Sigmoid colon (tissue), 6 donors: ENCODE measurements at regions not wholly inside any gene's neighbourhood (a gene's known extent, or its start where the extent isn't known, plus 50 kb on each side); places are given as distances from the start of the nearest gene placed in this dataset.

ENCODE experiments used
- DNase-seq: peaks from one replicate; pipeline ENCODE4 v3.0.0-alpha.2; 2019
- H3K27ac ChIP-seq, 4 donors: fragments of 200-600 bp; sonication (generic); one replicate each; pipeline ENCODE4 v1.5.1; 2016 to 2019; ENCODE audit warnings: mild to moderate bottlenecking in 1 of 4
- H3K27me3 ChIP-seq, 3 donors: fragments of 200-600 bp; sonication (generic); one replicate each; pipeline ENCODE4 v1.5.1; 2019; ENCODE audit warnings: mild to moderate bottlenecking in 1 of 3
- H3K36me3 ChIP-seq, 4 donors: fragments of 200-600 bp; sonication (generic); one replicate each; pipeline ENCODE4 v1.5.1; 2016 to 2019
- H3K4me1 ChIP-seq, 4 donors: fragments of 200-600 bp; sonication (generic); one replicate each; pipeline ENCODE4 v1.5.1; 2017 to 2019
- H3K4me3 ChIP-seq, 4 donors: fragments of 200-600 bp; sonication (generic); one replicate each; pipeline ENCODE4 v1.5.1; 2017 to 2019; ENCODE audit warnings: mild to moderate bottlenecking in 2 of 4, moderate library complexity in 1 of 4
- H3K9me3 ChIP-seq, 4 donors: fragments of 200-600 bp in 3 of 4; sonication (generic) in 3 of 4; one replicate each; pipeline versions ENCODE4 v1.5.1 to v1.6.1; 2013 to 2019
- CTCF ChIP-seq, 4 experiments: fragments of 450-650 bp in 3 of 4; fragments of 200-600 bp in 1 of 4; IDR thresholded peaks; one replicate each; pipeline ENCODE4 v1.5.1; 2016 to 2019; ENCODE audit warnings: antibody characterized with exemption in 4 of 4, mild to moderate bottlenecking in 3 of 4, moderate library complexity in 2 of 4
- EP300 ChIP-seq, 4 donors: sonication (generic); formaldehyde crosslinking; IDR thresholded peaks; one replicate each; pipeline ENCODE4 v1.6.1; 2017; ENCODE audit warnings: antibody characterized with exemption in 4 of 4
- POLR2A ChIP-seq, 2 donors: fragments of 450-650 bp; IDR thresholded peaks; one replicate each; pipeline ENCODE4 v1.6.1; 2016; ENCODE audit warnings: antibody characterized with exemption in 2 of 2, mild to moderate bottlenecking in 2 of 2, moderate library complexity in 2 of 2
- POLR2AphosphoS5 ChIP-seq, 4 donors: sonication (generic); formaldehyde crosslinking; IDR thresholded peaks; one replicate each; pipeline ENCODE4 v1.6.1; 2017; ENCODE audit warnings: antibody characterized with exemption in 4 of 4
- WGBS, 2 donors: extraction: QIAGEN DNeasy Blood & Tissue Kit; methylation state at CpG; one replicate each; pipeline ENCODE4 v1.1.7; 2013; 5-methylcytosine and 5-hydroxymethylcytosine counted together
- intact Hi-C: fragments of 100-400 bp; cut with DNase I; formaldehyde crosslinking; loops from one replicate; pipeline ENCODE4 v1.15.1; 2023
- donor health status: healthy with polysubstance abuse.
- donor health status: healthy.

GRCh38 chr2:129702416-129703176, 276.9 kb upstream of the RAB6C start:
- TF ChIP-seq EP300 (IDR thresholded peaks at IDR 0.05), result no peak
- Histone ChIP-seq H3K4me1 (no peaks in the 10 kb centered on the region), H3K27me3 (no peaks in the 10 kb centered on the region), H3K9me3 (no peaks in the 10 kb centered on the region), H3K27ac (no peak overlapping the region), H3K36me3 (no peaks in the 10 kb centered on the region), H3K4me3 (no peak overlapping the region)
- WGBS, 2 donors, result 68 to 78% methylated on average over 4 of the region's 4 CpGs
- DNase-seq, result no peak
- intact Hi-C loops, result no loop called here

GRCh38 chr2:129705085-129705484, 274.4 kb upstream of the RAB6C start:
- no peak for DNase-seq
- Histone ChIP-seq H3K4me3 (no peak overlapping the region), H3K27me3 (no peaks in the 10 kb centered on the region), H3K27ac (no peak overlapping the region), H3K9me3 (no peaks in the 10 kb centered on the region), H3K4me1 (no peaks in the 10 kb centered on the region), H3K36me3 (no peaks in the 10 kb centered on the region)
- intact Hi-C loops, result no loop called here
- TF ChIP-seq POLR2AphosphoS5 (IDR thresholded peaks at IDR 0.05) (no peak), CTCF (IDR thresholded peaks at IDR 0.05) (no peak), EP300 (IDR thresholded peaks at IDR 0.05) (no peak), POLR2A (IDR thresholded peaks at IDR 0.05) (no peak)
- 90 to 91% methylated on average over 6 of the region's 6 CpGs for WGBS, 2 donors

- DNase-seq, result no peak
- intact Hi-C loops, result no loop called here
- TF ChIP-seq POLR2AphosphoS5 (IDR thresholded peaks at IDR 0.05), result no peak
- no peak for TF ChIP-seq EP300 (IDR thresholded peaks at IDR 0.05)
- no peak for TF ChIP-seq CTCF (IDR thresholded peaks at IDR 0.05)
- no peak for TF ChIP-seq POLR2A (IDR thresholded peaks at IDR 0.05)
- Histone ChIP-seq H3K27ac (no peak overlapping the region), H3K27me3 (no peaks in the 10 kb centered on the region), H3K9me3 (no peaks in the 10 kb centered on the region), H3K36me3 (no peaks in the 10 kb centered on the region), H3K4me1 (no peaks in the 10 kb centered on the region), H3K4me3 (no peak overlapping the region)
- WGBS, 2 donors, result 91 to 95% methylated on average over 4 of the region's 4 CpGs
Observed at GRCh38 chr2:129707800-129708199, 271.7 kb upstream of the RAB6C start.

GRCh38 chr2:129708221-129708967, 271.1 kb upstream of the RAB6C start:
- WGBS, 2 donors, result 78 to 87% methylated on average over 20 of the region's 20 CpGs
- no peak overlapping the region for H3K27ac ChIP-seq
- H3K36me3 ChIP-seq, result no peaks in the 10 kb centered on the region
- H3K4me3 ChIP-seq, result no peak overlapping the region
- no peaks in the 10 kb centered on the region for H3K9me3 ChIP-seq
- intact Hi-C loops, result no loop called here
- no peak for TF ChIP-seq POLR2AphosphoS5 (IDR thresholded peaks at IDR 0.05)
- no peak for TF ChIP-seq CTCF (IDR thresholded peaks at IDR 0.05)
- no peak for TF ChIP-seq POLR2A (IDR thresholded peaks at IDR 0.05)
- TF ChIP-seq EP300 (IDR thresholded peaks at IDR 0.05), result no peak
- no peak for DNase-seq
- H3K27me3 ChIP-seq, result no peaks in the 10 kb centered on the region
- H3K4me1 ChIP-seq, result no peaks in the 10 kb centered on the region
